A172 (cell line): ENCODE measurements at regions not wholly inside any gene's neighbourhood (a gene's known extent, or its start where the extent isn't known, plus 50 kb on each side); places are given as distances from the start of the nearest gene placed in this dataset.

Experiments
- DNase-seq: peaks from one replicate; pipeline ENCODE4 v3.0.0-alpha.2; 2015; ENCODE audit warnings: low spot score

GRCh38 chr16:6284731-6285130, 1047.9 kb upstream of the RBFOX1 start:
- no peak for DNase-seq

- no peak for DNase-seq
These were observed 1050.7 kb upstream of the RBFOX1 start for GRCh38 chr16:6281994-6282393.

- DNase-seq = no peak
These were observed 1051.4 kb upstream of the RBFOX1 start for GRCh38 chr16:6281274-6281673.

- DNase-seq = no peak
These were observed 1052.6 kb upstream of the RBFOX1 start for GRCh38 chr16:6280055-6280454.

GRCh38 chr16:6279286-6279685, 1053.4 kb upstream of the RBFOX1 start:
- no peak for DNase-seq

- no peak for DNase-seq
These were observed 1058.3 kb upstream of the RBFOX1 start for GRCh38 chr16:6274351-6274750.

- no peak for DNase-seq
These were observed 1065.0 kb upstream of the RBFOX1 start for GRCh38 chr16:6267682-6268081.

GRCh38 chr16:6266703-6267102, 1065.9 kb upstream of the RBFOX1 start:
- DNase-seq = no peak

GRCh38 chr16:6265968-6266367, 1066.7 kb upstream of the RBFOX1 start:
- no peak for DNase-seq

- no peak for DNase-seq
These were observed 1074.6 kb upstream of the RBFOX1 start for GRCh38 chr16:6258056-6258455.

GRCh38 chr16:6252541-6252940, 1080.1 kb upstream of the RBFOX1 start:
- DNase-seq = no peak

GRCh38 chr16:6250511-6250910, 1082.1 kb upstream of the RBFOX1 start:
- DNase-seq = no peak

- no peak for DNase-seq
These were observed 1082.8 kb upstream of the RBFOX1 start for GRCh38 chr16:6249863-6250262.

GRCh38 chr16:6248199-6248598, 1084.4 kb upstream of the RBFOX1 start:
- no peak for DNase-seq

- DNase-seq = no peak
These were observed 1084.9 kb upstream of the RBFOX1 start for GRCh38 chr16:6247775-6248174.

GRCh38 chr16:6247150-6247549, 1085.5 kb upstream of the RBFOX1 start:
- no peak for DNase-seq

GRCh38 chr16:6246266-6246665, 1086.4 kb upstream of the RBFOX1 start:
- DNase-seq = no peak

- no peak for DNase-seq
These were observed 1100.6 kb upstream of the RBFOX1 start for GRCh38 chr16:6232056-6232455.

GRCh38 chr16:6231398-6231797, 1101.2 kb upstream of the RBFOX1 start:
- no peak for DNase-seq

GRCh38 chr16:6229186-6229585, 1103.5 kb upstream of the RBFOX1 start:
- DNase-seq = no peak

GRCh38 chr16:6218855-6219254, 1113.8 kb upstream of the RBFOX1 start:
- DNase-seq = no peak

- DNase-seq = no peak
These were observed 1115.8 kb upstream of the RBFOX1 start for GRCh38 chr16:6216836-6217235.

- no peak for DNase-seq
These were observed 1114.0 kb upstream of the EEF2KMT start for GRCh38 chr16:6211644-6212043.

- no peak for DNase-seq
These were observed 1111.8 kb upstream of the EEF2KMT start for GRCh38 chr16:6209355-6209930.

- DNase-seq = no peak
These were observed 1110.0 kb upstream of the EEF2KMT start for GRCh38 chr16:6207580-6207979.
